GM21515 (cell line): ENCODE measurements at regions not wholly inside any gene's neighbourhood (a gene's known extent, or its start where the extent isn't known, plus 50 kb on each side); places are given as distances from the start of the nearest gene placed in this dataset.

Experiments used
- ATAC-seq: cut with Tn5 transposase; IDR thresholded peaks from one replicate; pipeline ENCODE4 v1.9.1; 2021; ENCODE audit not compliant: unreplicated experiment

DNA sequence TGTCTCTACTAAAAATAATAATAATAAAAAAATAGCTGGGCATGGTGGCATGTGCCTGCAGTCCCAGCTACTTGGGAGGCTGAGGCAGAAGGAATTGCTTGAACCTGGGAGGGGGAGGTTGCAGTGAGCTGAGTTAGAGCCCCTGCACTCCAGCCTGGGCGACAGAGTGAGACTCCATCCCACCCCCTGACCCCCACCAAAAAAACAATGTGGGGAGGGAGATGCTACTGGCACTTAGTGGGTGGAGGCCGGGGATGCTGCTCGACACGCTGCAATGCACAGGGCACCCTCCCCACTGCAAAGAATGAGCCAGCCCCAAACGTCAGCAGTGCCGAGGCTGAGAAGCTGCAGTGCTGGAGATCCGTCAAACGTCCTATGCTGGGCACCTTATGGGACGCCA lies 77.5 kb upstream of the MAP1LC3B2 start:
- ATAC-seq = no peak

DNA sequence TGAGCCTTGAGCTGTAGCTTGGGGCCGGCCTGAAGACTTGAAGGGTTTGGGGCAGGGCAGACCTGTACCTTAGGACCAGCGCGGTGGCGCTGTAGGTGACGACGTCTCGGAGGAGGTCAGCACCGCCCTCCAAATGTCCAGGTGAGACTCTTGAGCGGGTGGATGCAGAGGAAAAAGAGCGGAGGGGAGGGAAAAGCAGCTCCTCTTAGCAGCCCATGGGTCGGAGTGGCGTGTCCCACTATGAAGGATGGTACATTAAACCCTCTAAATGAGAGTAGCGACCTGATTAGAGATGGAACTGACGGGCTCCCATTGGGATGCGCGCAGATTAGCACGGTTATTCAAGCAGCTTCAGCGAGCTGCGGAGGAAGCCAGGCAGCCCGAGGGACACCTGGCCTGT lies 77.0 kb upstream of the MAP1LC3B2 start:
- ATAC-seq = no peak

DNA sequence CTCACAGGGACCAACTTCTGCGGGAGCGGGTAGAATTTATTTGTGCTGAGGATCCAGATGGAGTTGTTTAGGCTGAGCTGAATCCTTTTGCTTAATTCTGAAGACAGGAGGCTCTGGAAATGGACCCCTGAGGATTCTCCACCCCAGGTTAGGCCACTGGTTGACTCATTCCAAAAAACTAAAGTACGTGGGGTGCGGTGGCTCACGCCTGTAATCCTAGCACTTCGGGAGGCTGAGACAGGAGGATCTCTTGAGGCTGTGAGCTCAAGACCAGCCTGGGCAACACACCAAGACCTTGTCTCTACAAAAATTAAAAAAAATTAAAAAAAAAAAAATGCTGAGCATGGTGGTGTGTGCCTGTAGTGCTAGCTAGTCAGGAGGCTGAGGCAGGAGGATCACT lies 76.3 kb upstream of the MAP1LC3B2 start:
- ATAC-seq = no peak

DNA sequence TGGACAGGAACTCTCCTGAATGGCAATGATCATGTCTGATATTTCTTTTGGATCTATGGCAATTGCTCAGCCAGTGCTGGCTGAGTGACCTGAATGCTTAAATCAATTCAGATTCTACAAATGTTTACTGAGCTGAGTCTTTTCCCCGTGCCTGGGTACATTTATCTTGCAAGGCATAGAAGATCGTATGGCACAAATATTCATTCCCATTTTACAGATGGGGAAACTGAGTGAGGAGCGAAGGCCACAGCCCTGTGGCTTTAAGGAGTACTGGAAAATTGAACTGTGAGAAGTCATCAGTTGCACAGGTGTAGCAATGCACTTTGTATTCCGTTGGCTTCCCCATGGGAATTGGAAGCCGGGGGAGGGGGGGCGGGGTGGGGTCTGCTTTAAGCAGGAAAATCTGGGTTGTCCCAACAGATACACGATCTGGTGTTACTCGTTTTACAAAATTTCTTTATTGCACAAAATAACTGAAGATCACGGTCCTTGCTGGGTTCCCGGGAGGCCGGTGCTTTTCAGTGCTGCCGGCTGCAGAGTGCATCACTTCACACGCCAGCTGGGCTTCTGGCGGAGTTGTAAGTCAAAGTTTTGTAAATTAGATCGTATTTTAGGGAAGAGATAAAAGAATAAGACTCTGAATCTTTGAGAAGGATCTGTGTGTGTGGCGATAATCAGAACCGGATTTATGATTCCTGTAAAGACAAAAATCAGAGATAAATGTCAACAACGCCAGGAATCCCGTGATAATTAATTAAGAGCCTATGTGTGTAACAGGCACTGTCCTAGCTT lies 75.0 kb upstream of the MAP1LC3B2 start:
- ATAC-seq = no peak

DNA sequence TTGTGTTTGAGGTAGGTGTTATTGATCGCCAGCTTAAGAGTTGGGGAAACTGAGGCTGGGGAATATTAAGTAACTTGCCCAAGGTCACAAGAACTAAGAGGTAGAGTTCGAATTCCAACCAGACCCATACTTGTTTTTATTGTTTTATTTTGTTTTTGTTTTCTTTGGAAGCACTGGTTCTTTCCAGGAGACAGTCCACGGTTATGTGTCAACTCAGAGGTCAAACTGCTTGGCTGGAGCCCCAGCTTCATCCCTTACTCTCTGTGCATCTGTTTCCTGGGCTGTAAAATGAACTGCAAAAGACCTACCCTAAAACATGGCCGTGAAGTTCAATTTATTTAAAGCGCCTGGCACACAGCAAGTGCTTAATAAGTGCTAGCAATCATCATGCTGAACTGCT lies 74.4 kb upstream of the MAP1LC3B2 start:
- no peak for ATAC-seq

DNA sequence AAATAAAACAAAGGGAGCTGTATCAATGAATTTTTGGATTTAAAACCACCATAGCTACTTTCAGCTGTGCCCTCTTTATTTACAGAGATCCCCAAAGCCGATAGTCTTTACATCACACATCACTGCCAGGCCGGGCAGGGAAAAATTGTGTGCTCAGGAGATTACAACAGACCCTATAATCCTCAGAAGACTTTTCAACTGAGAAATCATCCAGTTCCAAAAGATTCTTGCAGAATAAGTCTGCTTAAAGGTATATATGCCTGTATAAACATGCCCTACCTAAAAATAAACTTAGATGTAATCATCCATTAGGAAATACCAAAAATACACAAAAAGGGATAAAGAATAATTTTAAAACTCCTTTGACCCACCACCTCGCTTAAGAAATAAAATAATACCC lies 70.1 kb upstream of the MAP1LC3B2 start:
- no peak for ATAC-seq

DNA sequence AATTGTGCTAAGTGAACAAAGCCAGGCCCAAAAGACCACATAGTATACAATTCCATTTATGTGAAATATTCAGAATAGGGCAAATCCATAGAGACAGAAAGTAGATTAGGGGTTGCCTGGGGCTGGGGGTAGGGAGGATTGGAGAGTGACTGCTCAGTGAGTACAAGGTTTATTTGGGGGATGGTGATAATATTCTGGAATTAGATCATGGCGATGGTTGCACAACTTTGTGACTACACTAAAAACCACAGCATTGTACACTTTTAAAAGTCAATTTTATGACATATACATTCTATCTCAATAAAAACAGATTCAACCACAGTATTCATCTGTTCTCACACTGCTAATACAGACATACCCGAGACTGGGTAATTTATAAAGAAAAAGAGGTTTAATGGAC lies 68.7 kb upstream of the MAP1LC3B2 start:
- no peak for ATAC-seq

DNA sequence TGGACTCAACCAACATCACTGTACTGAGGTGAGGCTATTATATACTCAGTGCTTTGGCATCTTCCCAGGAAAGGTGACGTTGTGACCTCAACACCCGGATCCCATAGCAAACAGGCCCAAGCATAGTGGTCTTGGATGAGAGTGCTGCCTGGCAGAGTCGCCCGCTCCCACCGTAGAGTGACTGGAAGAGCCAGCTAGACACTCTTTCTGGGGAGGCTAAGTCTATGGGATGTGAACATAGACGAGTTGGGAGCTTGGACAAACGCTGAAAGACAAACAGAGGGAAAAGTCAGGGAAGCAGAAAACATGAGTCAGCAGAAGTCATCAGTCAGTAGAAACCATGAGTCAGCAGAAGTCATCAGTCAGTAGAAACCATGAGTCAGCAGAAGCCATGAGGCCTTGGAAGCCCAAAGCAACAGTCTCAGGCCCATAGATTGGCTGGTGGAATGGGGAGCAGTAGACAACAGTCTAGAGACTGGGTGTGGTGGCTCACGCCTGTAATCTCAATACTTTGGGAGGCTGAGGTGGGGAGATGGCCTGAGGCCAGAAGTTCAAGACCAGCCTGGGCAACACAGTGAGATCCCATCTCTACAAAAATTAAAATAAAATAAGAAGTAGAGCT lies 66.4 kb upstream of the MAP1LC3B2 start:
- no peak for ATAC-seq

DNA sequence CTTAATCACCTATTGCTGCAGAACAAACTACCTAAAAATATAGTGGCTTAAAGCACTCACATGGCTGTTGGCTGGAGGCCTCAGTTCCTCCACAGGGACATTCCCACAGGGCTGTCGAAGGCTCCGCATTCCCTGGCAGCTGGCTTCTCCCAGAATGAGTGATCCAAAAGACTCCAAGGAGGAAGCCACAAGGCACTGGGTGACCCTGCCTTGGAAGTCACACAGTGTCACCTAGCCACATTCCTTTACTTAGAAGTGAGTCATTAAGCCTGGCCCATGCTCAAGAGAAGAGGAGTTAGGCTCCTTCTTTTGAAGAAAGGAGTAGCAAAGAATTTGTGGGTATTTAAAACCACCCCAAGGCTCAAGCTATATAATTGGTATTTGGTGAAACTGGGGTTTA lies 63.9 kb upstream of the MAP1LC3B2 start:
- ATAC-seq = no peak

DNA sequence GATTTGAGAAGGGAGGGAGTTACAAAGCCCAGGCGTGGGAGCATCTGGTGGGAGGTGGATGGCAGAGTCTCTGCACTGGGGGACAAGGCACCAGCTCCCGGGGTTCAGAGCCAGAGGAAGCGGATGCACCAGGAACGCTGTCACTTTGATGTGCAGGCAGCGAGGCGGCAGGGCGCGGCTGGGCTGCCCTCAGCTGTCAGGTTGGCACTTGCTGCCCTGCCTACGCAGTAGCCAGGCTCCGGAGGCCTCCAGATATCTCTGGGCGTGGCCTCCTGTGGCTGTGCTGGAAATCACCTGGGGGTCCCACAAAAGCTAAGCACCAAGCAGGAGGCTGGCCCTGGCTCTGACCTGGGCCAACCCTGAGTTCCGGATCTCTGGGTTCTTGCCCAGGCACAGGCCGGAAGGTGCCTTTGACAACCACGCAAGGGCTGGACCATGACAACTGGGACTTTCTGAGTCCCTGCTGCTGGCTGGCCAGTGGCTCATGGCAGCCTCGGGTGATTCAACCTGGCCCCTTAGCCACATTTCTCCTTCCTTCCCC lies 62.1 kb upstream of the MAP1LC3B2 start:
- ATAC-seq = no peak

DNA sequence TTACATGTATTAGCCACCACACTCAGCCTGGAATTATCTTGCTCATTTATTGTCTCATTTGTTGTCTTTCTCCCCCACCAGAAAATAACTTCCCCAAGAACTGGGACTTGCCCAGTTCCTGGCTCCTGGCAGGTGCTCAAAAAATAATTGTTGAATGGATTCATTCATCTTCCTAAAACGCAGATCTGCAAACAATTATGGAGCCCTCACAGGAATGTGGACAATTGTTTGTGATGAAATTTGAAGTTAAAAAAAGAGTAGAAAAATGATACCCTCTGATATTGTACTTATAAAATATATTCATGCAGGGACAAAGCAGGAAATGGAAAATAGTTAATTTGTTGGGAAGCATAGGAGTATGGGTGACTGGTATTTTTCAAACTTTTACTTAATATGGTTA lies 60.7 kb upstream of the MAP1LC3B2 start:
- ATAC-seq = no peak

DNA sequence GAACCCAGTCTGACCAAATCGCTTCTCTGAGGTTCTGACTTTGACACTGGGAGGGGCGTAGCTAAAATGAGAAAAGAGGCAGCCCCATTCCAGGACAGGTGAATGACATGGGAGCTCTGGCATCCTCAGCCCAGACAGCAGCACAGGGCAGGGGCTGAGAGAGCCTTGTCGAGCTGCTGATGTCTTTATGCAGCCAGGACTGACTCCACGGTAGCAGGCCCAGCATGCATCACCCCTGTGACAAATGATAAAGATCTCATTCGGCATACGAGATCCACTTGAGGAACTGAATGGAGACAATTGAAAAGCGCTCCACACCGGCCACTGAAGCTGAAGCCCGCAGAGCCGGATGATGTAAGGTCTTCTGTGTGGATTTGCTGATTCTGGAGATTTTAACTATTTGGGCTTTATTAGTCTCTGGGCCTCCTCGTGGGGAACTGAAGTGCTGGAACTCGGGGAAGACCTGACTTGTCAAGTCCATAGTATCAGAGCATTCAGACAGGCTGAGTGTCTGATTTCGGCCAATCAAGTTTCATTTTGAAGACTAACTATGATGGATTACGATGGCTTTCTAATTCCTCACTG lies 56.9 kb upstream of the MAP1LC3B2 start:
- ATAC-seq = no peak

DNA sequence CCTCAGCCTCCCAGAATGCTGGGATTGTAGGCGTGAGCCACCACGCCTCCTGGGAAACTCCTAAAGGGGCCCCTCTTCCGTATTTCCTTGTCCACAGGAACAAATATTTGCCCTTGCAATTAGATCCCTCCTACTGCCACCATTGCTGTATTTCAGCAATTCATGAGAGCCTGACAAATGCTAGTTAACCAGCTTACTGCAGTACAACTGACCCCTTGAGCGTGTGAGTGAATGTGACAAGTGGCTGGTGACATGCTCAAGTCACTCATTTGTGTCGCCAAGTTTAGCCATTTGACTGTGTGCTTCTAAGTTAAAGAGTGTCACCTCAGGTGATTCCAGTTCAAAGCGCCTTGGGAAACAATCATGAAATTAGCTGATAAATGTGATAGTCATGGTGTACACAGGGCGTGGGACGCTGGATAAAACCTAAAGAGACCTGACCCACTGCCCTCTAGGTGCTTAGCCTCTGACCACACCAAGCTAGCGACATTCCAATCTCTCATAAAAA lies 56.1 kb upstream of the MAP1LC3B2 start:
- ATAC-seq = no peak

DNA sequence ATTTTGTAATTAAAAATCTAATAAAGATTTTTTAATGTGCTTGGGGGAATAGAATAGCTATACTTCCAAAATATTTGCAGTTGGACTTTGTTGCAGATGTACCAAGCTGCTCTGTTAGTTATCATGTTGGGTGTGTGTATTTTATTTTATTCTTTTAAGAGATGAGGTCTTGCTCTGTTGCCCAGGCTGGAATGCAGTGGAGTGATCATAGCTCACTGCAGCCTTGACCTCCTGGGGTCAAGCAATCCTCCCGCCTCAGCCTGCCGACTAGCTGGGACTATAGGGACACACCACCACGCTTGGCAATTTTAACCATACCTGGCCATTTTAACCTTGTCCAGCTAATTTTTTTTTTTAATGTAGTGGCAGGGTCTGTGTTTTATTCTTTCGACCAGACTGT lies 54.7 kb upstream of the MAP1LC3B2 start:
- ATAC-seq = no peak

DNA sequence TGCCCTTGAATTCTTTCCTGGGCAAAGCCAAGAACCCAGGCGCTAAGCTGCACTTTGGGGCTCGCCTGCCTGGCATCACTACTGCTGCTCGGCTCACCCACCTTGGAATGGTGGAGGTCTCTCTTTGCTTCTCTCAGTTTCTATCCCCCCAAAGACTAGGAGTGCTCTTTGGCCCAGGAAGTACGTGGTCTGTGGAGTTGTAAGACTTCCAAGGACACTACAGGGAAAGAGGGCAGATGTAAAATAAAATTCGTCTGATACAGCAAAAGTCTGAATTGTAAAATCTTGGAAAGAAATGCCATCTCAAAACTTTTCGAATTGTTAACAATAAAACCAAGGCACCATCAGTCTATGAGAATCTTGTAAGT lies 52.5 kb upstream of the MAP1LC3B2 start:
- no peak for ATAC-seq

DNA sequence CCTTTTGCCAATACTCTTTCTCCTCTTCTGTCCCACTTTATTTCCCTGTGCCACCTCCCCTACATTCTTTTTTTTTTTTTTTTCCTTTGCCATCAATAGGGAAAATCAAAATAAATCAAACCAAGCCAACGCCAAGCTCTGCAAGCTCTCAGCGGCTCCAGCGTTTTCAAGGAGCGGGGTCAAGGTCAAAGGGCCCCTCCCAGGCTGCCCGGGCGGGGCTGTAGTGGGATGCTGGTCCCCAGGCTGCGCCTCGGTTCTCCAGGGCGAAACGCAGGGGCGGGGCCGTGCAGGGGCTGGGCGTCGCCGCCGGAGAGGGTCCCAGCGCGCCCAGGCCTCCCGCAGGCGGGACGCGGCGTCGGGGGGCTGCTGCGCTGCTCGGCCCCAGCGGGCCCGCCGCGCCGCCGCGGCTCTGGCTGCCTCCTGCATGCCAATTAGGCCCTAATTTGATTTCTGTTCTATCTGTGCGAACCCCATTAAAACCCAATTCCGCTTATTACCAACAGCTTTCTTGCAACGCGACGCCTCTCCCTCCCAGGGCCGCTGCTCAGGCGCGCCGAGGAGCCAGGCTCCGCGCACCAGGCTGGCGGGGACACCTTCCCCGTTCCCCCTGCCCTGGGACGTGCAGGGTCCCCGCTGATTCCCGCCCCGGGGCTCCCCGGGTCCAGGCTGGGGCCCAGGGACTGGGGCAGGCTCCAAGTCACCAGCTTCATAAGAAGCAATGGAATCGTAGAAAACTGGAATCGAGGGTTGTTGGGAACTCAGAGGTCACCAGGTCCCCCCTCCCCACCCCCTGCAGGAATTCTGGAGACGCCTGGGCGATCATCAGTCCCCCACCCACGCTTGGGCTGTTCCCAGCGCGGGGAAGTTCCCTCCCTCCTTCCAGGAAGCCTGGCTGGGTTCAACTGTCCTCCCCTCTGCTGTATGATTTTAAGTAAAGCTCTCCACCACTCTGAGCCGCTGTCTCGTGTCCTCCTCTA lies 50.7 kb upstream of the MAP1LC3B2 start:
- no peak for ATAC-seq
